SK-N-SH (cell line): ENCODE measurements at regions not wholly inside any gene's neighbourhood (a gene's known extent, or its start where the extent isn't known, plus 50 kb on each side); places are given as distances from the start of the nearest gene placed in this dataset.

Source experiments
- CTCF ChIA-PET: fragments of 300-600, 350-600 bp; formaldehyde crosslinking; extraction: SDS; loops from one replicate; lab custom pipeline; 2021; lab: Yijun Ruan, JAX
- POLR2A ChIA-PET: fragments of 350-600 bp; sonication (Branson Sonifier 250); formaldehyde crosslinking; extraction: SDS; loops from one replicate; lab custom pipeline; 2020; ENCODE audit warnings: antibody characterized with exemption, inconsistent platforms; lab: Yijun Ruan, JAX
- DNase-seq: peaks from one replicate; pipeline ENCODE4 v3.0.0; 2012
- H2AFZ ChIP-seq: fragments of 200-600 bp; sonication (generic); 2 replicates; pipeline ENCODE4 v1.8.1; 2016; ENCODE audit warnings: antibody characterized with exemption, mild to moderate bottlenecking, low read depth
- H3F3A ChIP-seq: fragments of 200-600 bp; sonication (generic); replicated peaks from 2 replicates; pipeline ENCODE3; 2016; ENCODE audit warnings: antibody characterized with exemption, mild to moderate bottlenecking; ENCODE audit not compliant: insufficient read depth
- H3K27ac ChIP-seq, 2 experiments: fragments of 200-500 bp in 1 of 2; fragments of 200-600 bp in 1 of 2; sonication (Bioruptor generic) in 1 of 2; sonication (generic), shearing (Covaris generic) in 1 of 2; 2 replicates each; pipeline versions ENCODE4 v1.5.1 to v1.6.1; 2014 to 2016; ENCODE audit warnings: low read depth in 2 of 2, inconsistent platforms in 1 of 2, low read length in 1 of 2, mild to moderate bottlenecking in 1 of 2, mixed read lengths in 1 of 2
- H3K27me3 ChIP-seq: fragments of 200-600 bp; sonication (generic), shearing (Covaris generic); 2 replicates; pipeline ENCODE4 v1.6.1; 2016; ENCODE audit warnings: mixed run types; ENCODE audit not compliant: insufficient read depth
- H3K36me3 ChIP-seq, 2 experiments: fragments of 200-500 bp in 1 of 2; fragments of 200-600 bp in 1 of 2; sonication (Bioruptor generic) in 1 of 2; sonication (generic) in 1 of 2; replicated peaks in 1 of 2; 2 replicates each; pipeline versions ENCODE3 to v1.5.1; 2014 to 2016; ENCODE audit warnings: low read length in 1 of 2, mild to moderate bottlenecking in 1 of 2; ENCODE audit not compliant: insufficient read depth in 2 of 2, control insufficient read depth in 1 of 2
- H3K4me1 ChIP-seq, 2 experiments: fragments of 200-500 bp in 1 of 2; fragments of 200-600 bp in 1 of 2; sonication (Bioruptor generic) in 1 of 2; sonication (generic), shearing (Covaris generic) in 1 of 2; 2 replicates each; pipeline versions ENCODE4 v1.5.1 to v1.6.1; 2014 to 2016; ENCODE audit warnings: low read depth in 1 of 2, low read length in 1 of 2, mixed run types in 1 of 2; ENCODE audit not compliant: insufficient read depth in 2 of 2, control insufficient read depth in 1 of 2
- H3K4me2 ChIP-seq: fragments of 200-600 bp; sonication (generic), shearing (Covaris generic); 2 replicates; pipeline ENCODE4 v1.6.1; 2017; ENCODE audit warnings: mixed run types
- H3K4me3 ChIP-seq, 2 experiments: fragments of 200-500 bp in 1 of 2; fragments of 200-600 bp in 1 of 2; sonication (Bioruptor generic) in 1 of 2; sonication (generic), shearing (Covaris generic) in 1 of 2; 2 replicates each; pipeline versions ENCODE4 v1.5.1 to v1.8.1; 2014 to 2016; ENCODE audit warnings: low read depth in 2 of 2, inconsistent platforms in 1 of 2, low read length in 1 of 2, mild to moderate bottlenecking in 1 of 2, mixed read lengths in 1 of 2, moderate library complexity in 1 of 2
- H3K79me2 ChIP-seq: fragments of 200-600 bp; sonication (generic); 2 replicates; pipeline ENCODE4 v1.8.1; 2017; ENCODE audit warnings: mild to moderate bottlenecking; ENCODE audit not compliant: insufficient read depth
- H3K9ac ChIP-seq: fragments of 200-600 bp; sonication (generic); 2 replicates; pipeline ENCODE4 v1.6.1; 2017; ENCODE audit warnings: mixed run types
- H3K9me2 ChIP-seq: fragments of 200-600 bp; sonication (generic); 2 replicates; pipeline ENCODE4 v1.6.1; 2017; ENCODE audit warnings: mixed run types
- H3K9me3 ChIP-seq: fragments of 200-600 bp; sonication (generic); 2 replicates; pipeline ENCODE4 v1.6.1; 2017; ENCODE audit warnings: mixed run types, mild to moderate bottlenecking, moderate library complexity
- H4K20me1 ChIP-seq: fragments of 200-600 bp; sonication (generic); 2 replicates; pipeline ENCODE4 v1.6.1; 2017; ENCODE audit warnings: mild to moderate bottlenecking, mixed run types; ENCODE audit not compliant: insufficient read depth
- EP300 ChIP-seq, 2 experiments: IDR thresholded peaks; 2 replicates each; pipeline versions ENCODE4 v1.4.0 to v1.6.1; 2012; ENCODE audit warnings: borderline replicate concordance in 1 of 2, low read depth in 1 of 2, low read length in 1 of 2
- FOSL2 ChIP-seq: IDR thresholded peaks from 2 replicates; pipeline ENCODE4 v1.4.0; 2012; ENCODE audit warnings: low read depth, mild to moderate bottlenecking, moderate library complexity, borderline replicate concordance
- GABPA ChIP-seq: IDR thresholded peaks from 2 replicates; pipeline ENCODE4 v1.4.0; 2012; ENCODE audit warnings: low read depth, mild to moderate bottlenecking
- JUND ChIP-seq: IDR thresholded peaks from 2 replicates; pipeline ENCODE4 v1.4.0; 2012
- NFIC ChIP-seq: IDR thresholded peaks from 2 replicates; pipeline ENCODE4 v1.4.0; 2012; ENCODE audit warnings: borderline replicate concordance
- PBX3 ChIP-seq: IDR thresholded peaks from 2 replicates; pipeline ENCODE4; 2012
- POLR2AphosphoS5 ChIP-seq: IDR thresholded peaks from 2 replicates; pipeline ENCODE4 v1.6.1; 2012; ENCODE audit warnings: low read depth, low read length
- RFX5 ChIP-seq: IDR thresholded peaks from 2 replicates; pipeline ENCODE4 v1.6.1; 2012; ENCODE audit warnings: mild to moderate bottlenecking, improper control_type of control experiment, low read length
- SIN3A ChIP-seq: IDR thresholded peaks from 2 replicates; pipeline ENCODE4 v1.6.1; 2012; ENCODE audit warnings: low read depth, mild to moderate bottlenecking, low read length, moderate library complexity, borderline replicate concordance
- TAF1 ChIP-seq: IDR thresholded peaks from 2 replicates; pipeline ENCODE4 v1.6.1; 2012; ENCODE audit warnings: low read depth, mild to moderate bottlenecking, low read length, moderate library complexity, borderline replicate concordance
- TEAD4 ChIP-seq: IDR thresholded peaks from 2 replicates; pipeline ENCODE4 v1.4.0; 2012; ENCODE audit warnings: mild to moderate bottlenecking, borderline replicate concordance; ENCODE audit not compliant: insufficient read depth
- USF2 ChIP-seq: fragments of 150-350 bp; IDR thresholded peaks from 2 replicates; pipeline ENCODE4 v1.6.1; 2017; ENCODE audit warnings: antibody characterized with exemption, low read length, low read depth, borderline replicate concordance
- YY1 ChIP-seq: IDR thresholded peaks from 2 replicates; pipeline ENCODE4 v1.4.0; 2012; ENCODE audit warnings: low read depth, mild to moderate bottlenecking
- ZBTB33 ChIP-seq: IDR thresholded peaks from 2 replicates; pipeline ENCODE4 v1.4.0; 2012; ENCODE audit warnings: low read depth, borderline replicate concordance
- WGBS: methylation state at CpG from one replicate; pipeline ENCODE4 v1.1.6; 2017; ENCODE audit warnings: low lambda C conversion rate; 5-methylcytosine and 5-hydroxymethylcytosine counted together
- TF ChIP-seq, protein P1 (sequence below): IDR thresholded peaks from 2 replicates; pipeline ENCODE4 v1.4.0; 2012; ENCODE audit warnings: low read depth, borderline replicate concordance

- no peaks in the 10 kb centered on the region for H3K4me1 ChIP-seq
- H3K36me3 ChIP-seq, result no peaks in the 10 kb centered on the region
- no peak overlapping the region for H3K4me2 ChIP-seq
- no peaks in the 10 kb centered on the region for H4K20me1 ChIP-seq
- ChIA-PET CTCF (no interaction called here), POLR2A (no interaction called here)
- no peaks in the 10 kb centered on the region for H3K79me2 ChIP-seq
- H3K27me3 ChIP-seq, result no peaks in the 10 kb centered on the region
- TF ChIP-seq TAF1 (no peak), RFX5 (no peak), TEAD4 (no peak), POLR2AphosphoS5 (no peak), PBX3 (no peak), FOSL2 (no peak), JUND (no peak), YY1 (no peak), SIN3A (no peak)
- no peak overlapping the region for H3K9ac ChIP-seq
- no peak overlapping the region for H3K27ac ChIP-seq
- no peaks in the 10 kb centered on the region for H3F3A ChIP-seq
- no peak overlapping the region for H3K4me3 ChIP-seq
- H2AFZ ChIP-seq, result no peak overlapping the region
- no peaks in the 10 kb centered on the region for H3K9me3 ChIP-seq
- no peaks in the 10 kb centered on the region for H3K9me2 ChIP-seq
- DNase-seq, result no peak
Measured at GRCh38 chr18:22499421-22499820, 81.7 kb upstream of the CTAGE1 start.

- H3K4me2 ChIP-seq, result no peak overlapping the region
- CTCF ChIA-PET, result no interaction called here
Measured at GRCh38 chr18:22503803-22504202, 86.1 kb upstream of the CTAGE1 start.

More at GRCh38 chr18:22503803-22504202, 86.1 kb upstream of the CTAGE1 start:
- POLR2A ChIA-PET, result no interaction called here
- Histone ChIP-seq H2AFZ (no peak overlapping the region), H3K9me3 (no peaks in the 10 kb centered on the region), H3K27me3 (no peaks in the 10 kb centered on the region), H3F3A (no peaks in the 10 kb centered on the region), H3K9me2 (no peaks in the 10 kb centered on the region), H3K27ac (no peak overlapping the region), H3K79me2 (no peaks in the 10 kb centered on the region), H3K4me1 (no peaks in the 10 kb centered on the region), H4K20me1 (no peaks in the 10 kb centered on the region), H3K36me3 (no peaks in the 10 kb centered on the region), H3K4me3 (no peak overlapping the region), H3K9ac (no peak overlapping the region)
- no peak for DNase-seq
- no peak for TF ChIP-seq USF2
- no peak for TF ChIP-seq PBX3
- TF ChIP-seq, protein P1, sequence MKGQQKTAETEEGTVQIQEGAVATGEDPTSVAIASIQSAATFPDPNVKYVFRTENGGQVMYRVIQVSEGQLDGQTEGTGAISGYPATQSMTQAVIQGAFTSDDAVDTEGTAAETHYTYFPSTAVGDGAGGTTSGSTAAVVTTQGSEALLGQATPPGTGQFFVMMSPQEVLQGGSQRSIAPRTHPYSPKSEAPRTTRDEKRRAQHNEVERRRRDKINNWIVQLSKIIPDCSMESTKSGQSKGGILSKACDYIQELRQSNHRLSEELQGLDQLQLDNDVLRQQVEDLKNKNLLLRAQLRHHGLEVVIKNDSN, result no peak
- no peak for TF ChIP-seq GABPA
- no peak for TF ChIP-seq NFIC
- TF ChIP-seq SIN3A, result no peak
- no peak for TF ChIP-seq EP300 (IDR thresholded peaks at IDR 0.05; ENCODE audit: borderline replicate concordance in 1 of 2, low read depth in 1 of 2, low read length in 1 of 2)
- TF ChIP-seq ZBTB33, result no peak
- WGBS, result 0% methylated on average over 3 of the region's 3 CpGs
